ENCODE measurements at regions not wholly inside any gene's neighbourhood (a gene's known extent, or its start where the extent isn't known, plus 50 kb on each side); places are given as distances from the start of the nearest gene placed in this dataset.

- TF ChIP-seq CTCF (conservative IDR thresholded peaks at IDR 0.05) (no peak), ZFX (IDR thresholded peaks at IDR 0.05) (no peak)
These were observed 436.5 kb downstream of the SIPA1L2 start for GRCh38 chr1:232193451-232193783.

Measured in C4-2B (cell line).